Aorta (tissue), 5 donors: ENCODE measurements at regions not wholly inside any gene's neighbourhood (a gene's known extent, or its start where the extent isn't known, plus 50 kb on each side); places are given as distances from the start of the nearest gene placed in this dataset.

Experiments
- ATAC-seq: fragments of 200-7000 bp; cut with Tn5 transposase; one replicate; pipeline ENCODE4 v1.9.1; 2022; ENCODE audit warnings: moderate library complexity; ENCODE audit not compliant: low FRiP score
- DNase-seq, 2 donors: peaks; one replicate each; pipeline ENCODE4 v3.0.0-alpha.2; 2020
- H3K27ac ChIP-seq, 2 donors: one replicate each; pipeline ENCODE4 v1.5.1; 2013; ENCODE audit warnings: low read length in 2 of 2, mild to moderate bottlenecking in 2 of 2, moderate library complexity in 2 of 2, control low read depth in 1 of 2, inconsistent platforms in 1 of 2, low read depth in 1 of 2
- H3K27me3 ChIP-seq, 2 donors: one replicate each; pipeline ENCODE4 v1.6.1; 2013; ENCODE audit warnings: control low read depth in 1 of 2, low read length in 1 of 2, mild to moderate bottlenecking in 1 of 2, moderate library complexity in 1 of 2; ENCODE audit not compliant: insufficient read depth in 2 of 2, control insufficient read depth in 1 of 2
- H3K36me3 ChIP-seq, 2 donors: one replicate each; pipeline ENCODE4 v1.6.1; 2013; ENCODE audit warnings: control low read depth in 1 of 2, low read length in 1 of 2, mild to moderate bottlenecking in 1 of 2; ENCODE audit not compliant: insufficient read depth in 2 of 2, control insufficient read depth in 1 of 2
- H3K4me1 ChIP-seq, 2 donors: one replicate each; pipeline ENCODE4 v1.6.1; 2013; ENCODE audit warnings: low read length in 2 of 2, control low read depth in 1 of 2, mild to moderate bottlenecking in 1 of 2, moderate library complexity in 1 of 2; ENCODE audit not compliant: insufficient read depth in 2 of 2, control insufficient read depth in 1 of 2
- H3K4me3 ChIP-seq, 2 donors: one replicate each; pipeline ENCODE4 v1.5.1; 2013; ENCODE audit warnings: low read length in 2 of 2, control low read depth in 1 of 2, mild to moderate bottlenecking in 1 of 2
- H3K9me3 ChIP-seq: one replicate; pipeline ENCODE4 v1.6.1; 2013; ENCODE audit warnings: mild to moderate bottlenecking, low read length; ENCODE audit not compliant: control insufficient read depth
- WGBS, 2 donors: extraction: QIAGEN DNeasy Blood & Tissue Kit; methylation state at CpG; one replicate each; pipeline ENCODE4 v1.1.7; 2013; 5-methylcytosine and 5-hydroxymethylcytosine counted together
- intact Hi-C, 2 donors: fragments of 100-400 bp; cut with DNase I; formaldehyde crosslinking; loops; one replicate each; pipeline versions ENCODE4 v1.14.2 to v1.15.0; 2022
- donor health status: healthy with polysubstance abuse.
- donor health status: Bipolar disorder and iron deficiency.
- donor health status: DM: no; HTN: no; CAD: no.
- donor health status: DM: no; HTN: no; CAD: no.
- donor health status: DM: yes; HTN: yes; CAD: no.

DNA sequence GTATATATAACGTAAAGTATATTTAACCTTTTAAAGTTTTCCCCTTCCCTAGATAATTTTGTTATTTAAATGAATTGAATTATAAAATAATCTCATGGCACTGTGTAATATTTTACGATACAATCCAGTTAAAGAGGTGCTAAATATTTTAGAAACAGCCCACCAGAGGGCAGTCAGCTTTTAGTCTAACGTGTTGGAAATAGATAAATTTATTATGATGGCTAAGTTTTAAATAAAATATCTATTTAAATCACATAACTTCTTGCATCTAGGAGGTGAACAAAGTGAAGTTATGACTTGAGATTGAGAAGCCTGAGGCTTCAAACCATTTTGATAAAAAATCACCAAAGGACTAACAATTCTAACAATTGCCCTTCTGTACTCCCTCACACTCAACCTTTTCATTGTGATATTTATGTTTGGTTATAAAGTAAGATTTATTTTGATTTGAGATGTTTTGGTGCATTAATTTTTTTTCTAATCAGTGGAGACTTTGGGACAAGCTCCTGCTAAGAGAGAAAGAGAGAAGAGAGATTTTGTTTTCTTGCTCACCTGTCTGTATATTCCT is 171.5 kb upstream of the SP4 start:
- H3K27ac ChIP-seq = no peak overlapping the region
- no peak overlapping the region for H3K4me3 ChIP-seq
- no peak for DNase-seq
- no peaks in the 10 kb centered on the region for H3K9me3 ChIP-seq
- no peaks in the 10 kb centered on the region for H3K4me1 ChIP-seq
- no peak for ATAC-seq
- intact Hi-C loops = loop anchor here (10.0 kb wide), 2 partner anchors 248 to 748 kb away; no protein-coding TSS in a partner anchor
- 10% methylated on average over 3 of the region's 3 CpGs for WGBS, 2 donors
- no peaks in the 10 kb centered on the region for H3K36me3 ChIP-seq
- peaks cover 0 to 2% of the 10 kb centered on the region in 2 donors for H3K27me3 ChIP-seq

- no peak for DNase-seq
- 25 to 31% methylated on average over 1 of the region's 1 CpG for WGBS, 2 donors
- Histone ChIP-seq H3K4me1 (no peaks in the 10 kb centered on the region), H3K9me3 (peaks cover 2% of the 10 kb centered on the region), H3K4me3 (no peak overlapping the region), H3K27me3 (no peaks in the 10 kb centered on the region), H3K36me3 (no peaks in the 10 kb centered on the region), H3K27ac (no peak overlapping the region)
- intact Hi-C loops = no loop called here
- no peak for ATAC-seq
Observed at GRCh38 chr7:21260939-21261338, 166.9 kb upstream of the SP4 start.

DNA sequence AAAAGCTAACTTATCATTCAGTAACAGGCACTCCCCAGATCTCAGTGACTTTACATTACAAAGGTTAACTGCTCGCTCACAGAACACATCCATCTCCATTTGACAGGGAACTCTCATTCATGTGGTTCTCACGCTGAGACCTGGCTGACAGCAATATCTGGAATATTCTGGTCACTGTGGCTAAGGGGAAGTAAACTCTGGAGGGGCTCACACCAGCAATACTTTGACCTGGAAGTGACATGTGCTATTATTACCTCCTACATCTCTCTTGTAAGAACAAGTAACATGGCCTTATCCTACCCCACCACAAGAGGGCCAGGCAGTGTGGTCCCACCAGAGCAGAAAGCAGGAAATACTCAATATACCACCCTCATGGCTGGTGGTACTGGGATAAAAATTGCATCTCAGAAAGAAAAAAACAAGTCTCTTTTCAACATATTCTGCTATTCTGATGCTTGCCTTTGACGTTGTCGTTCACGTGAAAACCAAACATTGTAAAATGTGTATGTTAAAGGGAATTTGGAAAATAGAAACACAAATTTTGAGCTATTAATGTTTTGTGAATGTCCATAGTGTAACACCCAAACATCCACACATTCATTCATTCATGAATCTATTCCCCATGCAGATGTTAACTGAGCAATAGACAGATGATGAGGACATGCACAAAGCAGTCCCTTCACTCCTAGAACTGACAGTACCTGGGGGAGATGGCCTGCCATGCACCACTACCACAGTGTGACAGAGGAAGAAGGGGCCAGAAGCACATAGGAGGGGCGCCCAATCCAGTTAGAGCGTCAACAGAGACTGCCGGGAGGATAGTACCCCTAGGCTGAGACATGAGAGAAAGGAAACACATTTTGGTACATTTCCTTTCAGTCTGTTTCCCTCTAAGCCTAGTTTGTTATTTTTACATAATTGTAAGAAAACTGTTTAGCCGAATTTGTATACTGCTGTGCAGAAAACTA is 166.0 kb upstream of the SP4 start:
- H3K27me3 ChIP-seq = no peaks in the 10 kb centered on the region
- H3K27ac ChIP-seq = no peak overlapping the region
- H3K4me3 ChIP-seq = no peak overlapping the region
- WGBS, 2 donors = 13 to 14% methylated on average over 9 of the region's 9 CpGs
- no peaks in the 10 kb centered on the region for H3K4me1 ChIP-seq
- no peak for DNase-seq
- intact Hi-C loops = no loop called here
- H3K9me3 ChIP-seq = peaks cover 2% of the 10 kb centered on the region
- no peak for ATAC-seq
- no peaks in the 10 kb centered on the region for H3K36me3 ChIP-seq

GRCh38 chr7:21269021-21269420 is 158.9 kb upstream of the SP4 start:
- DNase-seq (no peak), ATAC-seq (no peak)
- 80 to 82% methylated on average over 4 of the region's 4 CpGs for WGBS, 2 donors
- intact Hi-C loops = no loop called here
- H3K27ac ChIP-seq = no peak overlapping the region
- no peak overlapping the region for H3K4me3 ChIP-seq
- no peaks in the 10 kb centered on the region for H3K36me3 ChIP-seq
- peaks cover 2% of the 10 kb centered on the region for H3K9me3 ChIP-seq
- no peaks in the 10 kb centered on the region for H3K27me3 ChIP-seq
- no peaks in the 10 kb centered on the region for H3K4me1 ChIP-seq

GRCh38 chr7:21276471-21277035 is 151.3 kb upstream of the SP4 start:
- DNase-seq (no peak), ATAC-seq (no peak)
- Histone ChIP-seq H3K27ac (no peak overlapping the region), H3K4me3 (no peak overlapping the region), H3K4me1 (no peaks in the 10 kb centered on the region), H3K9me3 (no peaks in the 10 kb centered on the region), H3K36me3 (no peaks in the 10 kb centered on the region), H3K27me3 (no peaks in the 10 kb centered on the region)
- intact Hi-C loops = no loop called here
- 22 to 45% methylated on average over 5 of the region's 5 CpGs for WGBS, 2 donors

DNA sequence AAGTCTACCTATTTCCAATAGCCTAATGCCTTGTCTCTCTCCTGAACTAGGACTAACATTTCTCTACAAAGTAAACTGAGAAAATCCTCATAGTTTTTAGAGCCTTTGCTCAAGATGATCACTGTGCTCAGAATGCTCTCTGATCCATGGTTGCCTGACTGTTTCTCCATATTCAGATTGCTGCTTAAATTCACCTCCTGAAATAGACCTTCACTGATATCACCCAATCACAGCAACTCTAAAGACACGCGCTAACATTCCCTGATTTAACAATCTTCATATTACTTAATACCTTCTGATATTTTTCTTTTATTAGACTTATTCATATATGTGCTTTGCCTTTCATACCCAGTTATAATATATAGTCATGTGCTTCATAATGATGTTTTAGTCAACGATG is 148.9 kb upstream of the SP4 start:
- DNase-seq (no peak), ATAC-seq (no peak)
- no peaks in the 10 kb centered on the region for H3K9me3 ChIP-seq
- intact Hi-C loops = no loop called here
- no peaks in the 10 kb centered on the region for H3K36me3 ChIP-seq
- no peak overlapping the region for H3K4me3 ChIP-seq
- 96 to 97% methylated on average over 3 of the region's 3 CpGs for WGBS, 2 donors
- no peak overlapping the region for H3K27ac ChIP-seq
- no peaks in the 10 kb centered on the region for H3K4me1 ChIP-seq
- no peaks in the 10 kb centered on the region for H3K27me3 ChIP-seq

GRCh38 chr7:21281193-21281592 is 146.7 kb upstream of the SP4 start:
- intact Hi-C loops = no loop called here
- Histone ChIP-seq H3K9me3 (no peaks in the 10 kb centered on the region), H3K4me1 (no peaks in the 10 kb centered on the region), H3K36me3 (no peaks in the 10 kb centered on the region), H3K27ac (no peak overlapping the region), H3K27me3 (no peaks in the 10 kb centered on the region), H3K4me3 (no peak overlapping the region)
- DNase-seq (no peak), ATAC-seq (no peak)

DNA sequence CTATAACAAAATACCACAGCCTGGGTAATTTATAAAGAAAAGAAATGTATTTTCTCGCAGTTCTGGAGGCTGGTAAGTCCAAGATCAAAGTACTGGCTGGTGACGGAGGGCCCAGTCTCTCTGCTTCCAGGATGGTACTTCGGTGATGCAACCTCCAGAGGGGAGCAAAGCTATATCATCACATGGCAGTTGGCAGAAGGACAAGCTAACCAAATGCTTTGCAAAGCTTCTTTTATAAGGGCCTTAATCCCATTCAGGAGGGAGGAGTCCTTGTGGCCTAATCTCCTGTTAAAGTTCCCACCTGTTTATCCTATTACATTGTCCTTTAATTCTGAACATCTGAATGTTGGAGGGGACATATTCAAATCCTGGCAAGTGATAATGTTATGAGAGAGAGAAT is 134.1 kb upstream of the SP4 start:
- Histone ChIP-seq H3K27me3 (no peaks in the 10 kb centered on the region), H3K4me3 (no peak overlapping the region), H3K27ac (no peak overlapping the region), H3K36me3 (no peaks in the 10 kb centered on the region), H3K9me3 (no peaks in the 10 kb centered on the region), H3K4me1 (no peaks in the 10 kb centered on the region)
- ATAC-seq (no peak), DNase-seq (no peak)
- 87 to 88% methylated on average over 3 of the region's 3 CpGs for WGBS, 2 donors
- intact Hi-C loops = no loop called here

DNA sequence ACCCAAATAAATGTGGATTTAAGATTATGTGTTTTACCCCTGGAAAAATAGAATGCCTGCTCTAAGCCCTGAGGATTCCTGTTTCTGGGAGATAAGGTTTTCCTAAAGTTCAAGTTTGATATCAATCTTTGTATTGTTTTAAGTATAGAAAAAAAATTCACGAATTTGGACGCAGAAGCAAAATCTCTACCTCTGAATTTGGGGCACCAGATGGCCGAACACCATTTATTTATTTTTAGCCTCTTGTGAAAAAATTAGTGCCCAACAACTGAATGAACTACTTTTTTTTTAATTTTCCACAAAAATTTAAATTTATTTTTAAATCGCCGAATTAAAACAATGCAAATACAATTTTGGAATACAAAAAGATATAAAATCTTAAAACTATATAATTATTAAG is 128.1 kb upstream of the SP4 start:
- Histone ChIP-seq H3K9me3 (no peaks in the 10 kb centered on the region), H3K27me3 (no peaks in the 10 kb centered on the region), H3K4me1 (no peaks in the 10 kb centered on the region), H3K4me3 (no peak overlapping the region), H3K27ac (no peak overlapping the region), H3K36me3 (no peaks in the 10 kb centered on the region)
- intact Hi-C loops = no loop called here
- ATAC-seq = no peak
- 82% methylated on average over 5 of the region's 5 CpGs for WGBS, 2 donors
- DNase-seq = no peak
